ENCODE measurements at regions not wholly inside any gene's neighbourhood (a gene's known extent, or its start where the extent isn't known, plus 50 kb on each side); places are given as distances from the start of the nearest gene placed in this dataset.

GRCh38 chr14:61904946-61905345 is 142.7 kb downstream of the SNAPC1 start (continued):
- TF ChIP-seq MIER1 (IDR thresholded peaks at IDR 0.05; ENCODE audit: low read depth) (no peak), ZNF77 (CRISPR knock-in tag; IDR thresholded peaks at IDR 0.05) (no peak), MLLT1 (IDR thresholded peaks at IDR 0.05) (no peak), MGA (IDR thresholded peaks at IDR 0.05) (no peak), CHD4 (IDR thresholded peaks at IDR 0.05; ENCODE audit: insufficient read depth, insufficient replicate concordance, low read depth, low read length, poor library complexity, severe bottlenecking) (no peak)
- TF ChIP-seq, protein P1, sequence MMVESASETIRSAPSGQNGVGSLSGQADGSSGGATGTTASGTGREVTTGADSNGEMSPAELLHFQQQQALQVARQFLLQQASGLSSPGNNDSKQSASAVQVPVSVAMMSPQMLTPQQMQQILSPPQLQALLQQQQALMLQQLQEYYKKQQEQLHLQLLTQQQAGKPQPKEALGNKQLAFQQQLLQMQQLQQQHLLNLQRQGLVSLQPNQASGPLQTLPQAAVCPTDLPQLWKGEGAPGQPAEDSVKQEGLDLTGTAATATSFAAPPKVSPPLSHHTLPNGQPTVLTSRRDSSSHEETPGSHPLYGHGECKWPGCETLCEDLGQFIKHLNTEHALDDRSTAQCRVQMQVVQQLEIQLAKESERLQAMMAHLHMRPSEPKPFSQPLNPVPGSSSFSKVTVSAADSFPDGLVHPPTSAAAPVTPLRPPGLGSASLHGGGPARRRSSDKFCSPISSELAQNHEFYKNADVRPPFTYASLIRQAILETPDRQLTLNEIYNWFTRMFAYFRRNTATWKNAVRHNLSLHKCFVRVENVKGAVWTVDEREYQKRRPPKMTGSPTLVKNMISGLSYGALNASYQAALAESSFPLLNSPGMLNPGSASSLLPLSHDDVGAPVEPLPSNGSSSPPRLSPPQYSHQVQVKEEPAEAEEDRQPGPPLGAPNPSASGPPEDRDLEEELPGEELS (CRISPR knock-in tag; IDR thresholded peaks at IDR 0.05; ENCODE audit: borderline replicate concordance): no peak
